ENCODE measurements at regions not wholly inside any gene's neighbourhood (a gene's known extent, or its start where the extent isn't known, plus 50 kb on each side); places are given as distances from the start of the nearest gene placed in this dataset.

GRCh38 chr20:11229772-11230171 lies 556.0 kb upstream of the JAG1 start:
- peak; percentile 60 for DNase-seq

GRCh38 chr20:11230999-11231398 lies 557.2 kb upstream of the JAG1 start:
- no peak for DNase-seq

- DNase-seq: no peak
Measured at GRCh38 chr20:11231742-11232648, 558.2 kb upstream of the JAG1 start.

GRCh38 chr20:11232896-11233295 lies 559.1 kb upstream of the JAG1 start:
- no peak for DNase-seq

GRCh38 chr20:11234181-11234580 lies 560.4 kb upstream of the JAG1 start:
- DNase-seq: no peak

- DNase-seq: no peak
Measured at GRCh38 chr20:11234608-11235007, 560.8 kb upstream of the JAG1 start.

- no peak for DNase-seq
Measured at GRCh38 chr20:11235058-11235457, 561.3 kb upstream of the JAG1 start.

GRCh38 chr20:11242320-11242719 lies 568.5 kb upstream of the JAG1 start:
- no peak for DNase-seq

GRCh38 chr20:11245431-11245830 lies 571.6 kb upstream of the JAG1 start:
- no peak for DNase-seq

GRCh38 chr20:11246251-11246775 lies 572.5 kb upstream of the JAG1 start:
- no peak for DNase-seq

- DNase-seq: no peak
Measured at GRCh38 chr20:11247046-11248010, 573.5 kb upstream of the JAG1 start.

- no peak for DNase-seq
Measured at GRCh38 chr20:11248011-11248409, 574.2 kb upstream of the JAG1 start.

- no peak for DNase-seq
Measured at GRCh38 chr20:11248687-11249638, 575.2 kb upstream of the JAG1 start.

GRCh38 chr20:11249683-11250082 lies 575.9 kb upstream of the JAG1 start:
- DNase-seq: no peak

- DNase-seq: no peak
Measured at GRCh38 chr20:11252447-11252846, 578.6 kb upstream of the JAG1 start.

- no peak for DNase-seq
Measured at GRCh38 chr20:11255455-11255854, 581.7 kb upstream of the JAG1 start.

- no peak for DNase-seq
Measured at GRCh38 chr20:11255860-11256259, 582.1 kb upstream of the JAG1 start.

GRCh38 chr20:11260611-11261010 lies 586.8 kb upstream of the JAG1 start:
- DNase-seq: no peak

GRCh38 chr20:11261533-11262000 lies 587.8 kb upstream of the JAG1 start:
- DNase-seq: peak; percentile 1

- DNase-seq: no peak
Measured at GRCh38 chr20:11266571-11266970, 592.8 kb upstream of the JAG1 start.

- peak; percentile 82 for DNase-seq
Measured at GRCh38 chr20:11267131-11267761, 593.4 kb upstream of the JAG1 start.
